WTC11 (cell line): ENCODE measurements at regions not wholly inside any gene's neighbourhood (a gene's known extent, or its start where the extent isn't known, plus 50 kb on each side); places are given as distances from the start of the nearest gene placed in this dataset.

Source experiments
- ATAC-seq: fragments of 200-7000 bp; cut with Tn5 transposase; 2 replicates; pipeline ENCODE4 v1.10.0; 2021; ENCODE audit warnings: mild to moderate bottlenecking, moderate library complexity
- CTCF ChIA-PET: fragments of 300-600 bp; sonication (Branson Sonifier 250); formaldehyde crosslinking; loops from one replicate; lab custom pipeline; 2021; ENCODE audit warnings: antibody characterized with exemption; lab: Charles Lee
- POLR2A ChIA-PET: fragments of 350-600 bp; sonication (Branson Sonifier 250); formaldehyde crosslinking; loops from one replicate; lab custom pipeline; 2021; ENCODE audit warnings: antibody characterized with exemption; lab: Charles Lee
- DNase-seq: peaks from one replicate; pipeline ENCODE4 v3.0.0; 2021; ENCODE audit warnings: low spot score
- H3K27ac Mint-ChIP-seq: 2 replicates; pipeline ENCODE4 v1.8.0; 2021; ENCODE audit warnings: mixed read lengths
- H3K27me3 Mint-ChIP-seq: 2 replicates; pipeline ENCODE4 v1.8.0; 2021; ENCODE audit warnings: low read depth, mild to moderate bottlenecking, moderate library complexity, mixed read lengths
- H3K36me3 Mint-ChIP-seq: 2 replicates; pipeline ENCODE4 v1.8.0; 2021; ENCODE audit warnings: mixed read lengths
- H3K4me1 Mint-ChIP-seq: 2 replicates; pipeline ENCODE4 v1.8.0; 2022; ENCODE audit warnings: mixed read lengths
- H3K4me3 Mint-ChIP-seq: 2 replicates; pipeline ENCODE4 v1.8.0; 2021; ENCODE audit warnings: mild to moderate bottlenecking, moderate library complexity, mixed read lengths
- H3K9me3 Mint-ChIP-seq: 2 replicates; pipeline ENCODE4 v1.8.0; 2021; ENCODE audit warnings: mixed read lengths
- ATF1 ChIP-seq: sonication (generic); formaldehyde crosslinking; IDR thresholded peaks from 2 replicates; pipeline ENCODE4 v1.8.1; 2023; ENCODE audit warnings: mild to moderate bottlenecking, moderate library complexity, missing genetic modification reagents
- CTCF ChIP-seq: fragments of 200-600 bp; IDR thresholded peaks from 2 replicates; pipeline ENCODE4 v1.8.0; 2022; ENCODE audit warnings: antibody characterized with exemption
- GRHL2 ChIP-seq: fragments of 250-450 bp; sonication (Bioruptor Pico); IDR thresholded peaks from 2 replicates; pipeline ENCODE4 v1.8.0; 2022; ENCODE audit warnings: mild to moderate bottlenecking, moderate library complexity; ENCODE audit not compliant: insufficient replicate concordance, severe bottlenecking
- HMGA2 ChIP-seq: fragments of 250-450 bp; sonication (Bioruptor Pico); IDR thresholded peaks from 2 replicates; pipeline ENCODE4 v1.4.0; 2021; ENCODE audit warnings: mild to moderate bottlenecking, moderate library complexity
- IRF2 ChIP-seq: sonication (generic); formaldehyde crosslinking; IDR thresholded peaks from 2 replicates; pipeline ENCODE4 v1.8.0; 2022; ENCODE audit warnings: low read depth, missing genetic modification reagents, borderline replicate concordance
- JAZF1 ChIP-seq: fragments of 250-450 bp; sonication (Bioruptor Pico); IDR thresholded peaks from 2 replicates; pipeline ENCODE4 v1.9.0; 2021; ENCODE audit warnings: moderate library complexity, mild to moderate bottlenecking, inconsistent platforms
- JUN ChIP-seq: sonication (generic); formaldehyde crosslinking; IDR thresholded peaks from 2 replicates; pipeline ENCODE4 v1.8.0; 2023; ENCODE audit warnings: mild to moderate bottlenecking, missing genetic modification reagents
- MLX ChIP-seq: sonication (generic); formaldehyde crosslinking; IDR thresholded peaks from 2 replicates; pipeline ENCODE4 v1.8.1; 2023; ENCODE audit warnings: mild to moderate bottlenecking, missing genetic modification reagents, moderate library complexity
- NR1H2 ChIP-seq: sonication (generic); formaldehyde crosslinking; IDR thresholded peaks from 2 replicates; pipeline ENCODE4 v1.9.0; 2021; ENCODE audit warnings: mild to moderate bottlenecking, moderate library complexity, missing genetic modification reagents
- PRRX2 ChIP-seq: fragments of 250-450 bp; sonication (Bioruptor Pico); IDR thresholded peaks from 2 replicates; pipeline ENCODE4 v1.8.0; 2021; ENCODE audit warnings: mild to moderate bottlenecking
- RORB ChIP-seq: fragments of 250-450 bp; sonication (Bioruptor Pico); IDR thresholded peaks from 2 replicates; pipeline ENCODE4 v1.9.0; 2021; ENCODE audit warnings: mild to moderate bottlenecking
- SMAD3 ChIP-seq: sonication (generic); formaldehyde crosslinking; IDR thresholded peaks from 2 replicates; pipeline ENCODE4 v1.8.0; 2022; ENCODE audit warnings: missing genetic modification reagents, mild to moderate bottlenecking, borderline replicate concordance
- TP53 ChIP-seq: sonication (generic); formaldehyde crosslinking; IDR thresholded peaks from 2 replicates; pipeline ENCODE4 v1.8.1; 2023; ENCODE audit warnings: mild to moderate bottlenecking, missing genetic modification reagents
- ZNF121 ChIP-seq: sonication (generic); formaldehyde crosslinking; IDR thresholded peaks from 2 replicates; pipeline ENCODE4 v1.8.0; 2023; ENCODE audit warnings: missing genetic modification reagents
- ZNF263 ChIP-seq: sonication (generic); formaldehyde crosslinking; IDR thresholded peaks from 2 replicates; pipeline ENCODE4 v1.8.1; 2022; ENCODE audit warnings: low read depth, mild to moderate bottlenecking, moderate library complexity, missing genetic modification reagents
- ZNF317 ChIP-seq: sonication (generic); formaldehyde crosslinking; IDR thresholded peaks from 2 replicates; pipeline ENCODE4 v1.8.1; 2023; ENCODE audit warnings: low read depth, mild to moderate bottlenecking, moderate library complexity, missing genetic modification reagents, borderline replicate concordance
- ZNF423 ChIP-seq: fragments of 250-450 bp; sonication (Bioruptor Pico); IDR thresholded peaks from 2 replicates; pipeline ENCODE4 v2.1.2; 2022; ENCODE audit warnings: mild to moderate bottlenecking, moderate library complexity
- ZNF512 ChIP-seq: sonication (generic); formaldehyde crosslinking; IDR thresholded peaks from 2 replicates; pipeline ENCODE4 v1.8.1; 2022; ENCODE audit warnings: missing genetic modification reagents, borderline replicate concordance
- TF ChIP-seq, protein P1 (sequence below): sonication (generic); formaldehyde crosslinking; IDR thresholded peaks from 2 replicates; pipeline ENCODE4 v1.8.0; 2022; ENCODE audit warnings: mild to moderate bottlenecking, missing genetic modification reagents
- TF ChIP-seq, protein P2 (sequence below): fragments of 250-450 bp; sonication (Bioruptor Pico); IDR thresholded peaks from 2 replicates; pipeline ENCODE4 v1.9.0; 2021; ENCODE audit warnings: moderate library complexity, mild to moderate bottlenecking, inconsistent platforms, borderline replicate concordance

DNA sequence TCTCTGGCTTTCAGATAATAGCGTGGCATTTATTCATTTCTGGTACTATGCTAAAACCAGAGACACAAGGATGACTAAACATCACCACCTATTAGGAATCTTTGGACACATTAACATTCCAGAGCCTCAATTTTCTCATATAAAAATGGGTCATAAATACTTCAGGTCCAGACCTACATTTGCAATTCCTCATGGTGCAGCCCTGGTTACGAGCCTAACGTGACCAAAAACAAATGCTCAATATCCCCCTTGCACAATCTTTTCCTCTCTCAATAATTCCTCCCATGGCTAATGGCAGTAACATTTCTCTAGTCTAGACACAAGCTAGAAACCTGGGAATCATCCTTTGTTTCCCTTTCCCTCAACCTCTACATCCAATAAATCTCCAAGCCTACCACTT, 112.8 kb upstream of the NABP1 start (continued):
- TF ChIP-seq, protein P1, sequence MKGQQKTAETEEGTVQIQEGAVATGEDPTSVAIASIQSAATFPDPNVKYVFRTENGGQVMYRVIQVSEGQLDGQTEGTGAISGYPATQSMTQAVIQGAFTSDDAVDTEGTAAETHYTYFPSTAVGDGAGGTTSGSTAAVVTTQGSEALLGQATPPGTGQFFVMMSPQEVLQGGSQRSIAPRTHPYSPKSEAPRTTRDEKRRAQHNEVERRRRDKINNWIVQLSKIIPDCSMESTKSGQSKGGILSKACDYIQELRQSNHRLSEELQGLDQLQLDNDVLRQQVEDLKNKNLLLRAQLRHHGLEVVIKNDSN (CRISPR knock-in tag): no peak

GRCh38 chr2:191565647-191566198, 112.2 kb upstream of the NABP1 start:
- Mint-ChIP-seq H3K4me3 (no peak overlapping the region), H3K36me3 (no peaks in the 10 kb centered on the region), H3K27ac (no peak overlapping the region), H3K9me3 (no peaks in the 10 kb centered on the region), H3K4me1 (peaks cover 3% of the 10 kb centered on the region), H3K27me3 (no peaks in the 10 kb centered on the region)
- peak; percentile 33 for ATAC-seq
- ChIA-PET CTCF (interaction anchor here (0.6 to 2.1 kb wide), 10 partner anchors 11 to 1241 kb away, joined by 3 to 11 read pairs (median 3); no protein-coding TSS in a partner anchor), POLR2A (interaction anchor here (0.6 kb wide), 2 partner anchors 38 to 773 kb away, joined by 3 to 4 read pairs; no protein-coding TSS in a partner anchor)
- DNase-seq: no peak
- no peak for TF ChIP-seq SMAD3
- TF ChIP-seq ZNF512 (CRISPR knock-in tag): no peak
- no peak for TF ChIP-seq ZNF121
- TF ChIP-seq RORB: no peak
- no peak for TF ChIP-seq GRHL2 (CRISPR knock-in tag)
- no peak for TF ChIP-seq ZNF317 (CRISPR knock-in tag)
- TF ChIP-seq ATF1 (CRISPR knock-in tag): no peak
- TF ChIP-seq, protein P2, sequence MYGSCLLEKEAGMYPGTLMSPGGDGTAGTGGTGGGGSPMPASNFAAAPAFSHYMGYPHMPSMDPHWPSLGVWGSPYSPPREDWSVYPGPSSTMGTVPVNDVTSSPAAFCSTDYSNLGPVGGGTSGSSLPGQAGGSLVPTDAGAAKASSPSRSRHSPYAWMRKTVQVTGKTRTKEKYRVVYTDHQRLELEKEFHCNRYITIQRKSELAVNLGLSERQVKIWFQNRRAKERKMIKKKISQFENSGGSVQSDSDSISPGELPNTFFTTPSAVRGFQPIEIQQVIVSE (CRISPR knock-in tag): no peak
- no peak for TF ChIP-seq ZNF263 (CRISPR knock-in tag)
- TF ChIP-seq TP53: no peak
- TF ChIP-seq JAZF1: no peak
- no peak for TF ChIP-seq IRF2 (CRISPR knock-in tag)
- TF ChIP-seq MLX (CRISPR knock-in tag): no peak
- no peak for TF ChIP-seq PRRX2 (CRISPR knock-in tag)
- TF ChIP-seq NR1H2 (CRISPR knock-in tag): no peak

GRCh38 chr2:191566344-191566743, 111.6 kb upstream of the NABP1 start:
- TF ChIP-seq HMGA2 (CRISPR knock-in tag) (no peak), CTCF (peak; percentile 54; the same call in 1 of the 2 replicates), JUN (CRISPR knock-in tag) (no peak), ZNF423 (CRISPR knock-in tag) (no peak), IRF2 (CRISPR knock-in tag) (no peak), ZNF317 (CRISPR knock-in tag) (no peak)
- ChIA-PET POLR2A (no interaction called here), CTCF (interaction anchor here (0.7 to 2.1 kb wide), 15 partner anchors 11 to 1240 kb away, joined by 3 to 11 read pairs (median 3); no protein-coding TSS in a partner anchor)
- DNase-seq (peak; percentile 86), ATAC-seq (peak; percentile 90)
- H3K36me3 Mint-ChIP-seq: no peaks in the 10 kb centered on the region
- H3K9me3 Mint-ChIP-seq: no peaks in the 10 kb centered on the region
- no peak overlapping the region for H3K4me3 Mint-ChIP-seq
- no peaks in the 10 kb centered on the region for H3K27me3 Mint-ChIP-seq
- peaks cover 9% of the 10 kb centered on the region for H3K4me1 Mint-ChIP-seq
- H3K27ac Mint-ChIP-seq: no peak overlapping the region
